ENCODE measurements at regions not wholly inside any gene's neighbourhood (a gene's known extent, or its start where the extent isn't known, plus 50 kb on each side); places are given as distances from the start of the nearest gene placed in this dataset.
A peak's percentile ranks its signal among the peaks of the same experiment; 100 is the strongest.

DNA sequence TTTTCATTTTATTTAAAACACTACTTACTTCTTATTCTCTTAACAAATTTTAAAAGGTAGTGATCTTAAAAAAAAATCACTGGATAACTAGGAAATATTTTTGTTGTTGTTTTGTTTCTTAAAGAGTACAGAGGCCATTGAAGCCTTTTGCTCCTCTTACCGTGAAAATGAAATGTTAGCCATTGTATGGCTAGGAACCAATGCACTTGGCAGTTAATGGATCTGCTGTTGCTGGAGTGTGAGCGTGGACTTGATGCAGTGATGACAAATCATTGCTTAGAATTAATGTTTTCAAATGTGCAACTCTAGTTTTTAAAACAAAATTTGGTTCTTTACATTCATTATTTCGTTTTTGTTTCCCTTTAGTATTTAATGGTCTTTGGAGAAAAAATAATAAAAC is 162.3 kb downstream of the HAUS1 start:
- DNase-seq = no peak

- DNase-seq = no peak
Observed at GRCh38 chr18:46268671-46269070, 164.5 kb downstream of the HAUS1 start.

DNA sequence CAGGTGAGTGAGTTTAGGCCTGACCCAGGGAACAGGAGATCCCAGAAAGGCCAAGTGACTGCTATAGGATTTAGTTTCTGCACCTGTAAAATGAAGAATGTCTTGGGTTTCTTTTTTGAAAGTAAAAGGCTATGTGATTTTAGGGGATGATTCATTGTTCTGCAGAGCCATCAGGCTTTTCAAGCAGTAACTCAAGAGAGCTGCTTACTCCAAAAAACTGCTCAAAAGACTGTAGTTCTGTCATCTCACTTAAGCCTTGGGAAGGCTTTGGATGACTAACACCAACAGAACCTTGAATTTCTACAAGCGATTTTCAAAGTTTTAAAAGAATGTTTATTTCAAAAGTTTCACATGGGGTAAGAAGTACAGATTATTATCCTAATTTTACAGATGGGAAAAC is 165.1 kb downstream of the HAUS1 start:
- DNase-seq = no peak

DNA sequence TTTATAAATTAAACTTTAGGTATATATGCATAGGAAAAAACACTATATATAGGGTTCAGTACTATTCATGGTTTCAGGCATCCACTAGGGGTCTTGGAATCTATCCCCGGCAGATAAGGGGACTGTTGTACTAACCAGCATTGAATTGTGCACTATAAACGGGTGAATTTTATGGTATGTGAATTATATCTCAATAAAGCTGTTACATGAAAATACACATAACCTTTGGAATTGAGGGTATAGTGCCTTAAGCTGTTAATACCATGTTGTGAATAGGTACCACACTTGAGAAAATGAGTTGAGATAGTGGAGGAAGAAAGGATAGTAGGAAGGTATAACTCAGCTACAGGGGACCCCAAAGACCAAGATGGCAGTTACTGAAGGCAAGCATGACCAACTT is 167.3 kb downstream of the HAUS1 start:
- no peak for DNase-seq

DNA sequence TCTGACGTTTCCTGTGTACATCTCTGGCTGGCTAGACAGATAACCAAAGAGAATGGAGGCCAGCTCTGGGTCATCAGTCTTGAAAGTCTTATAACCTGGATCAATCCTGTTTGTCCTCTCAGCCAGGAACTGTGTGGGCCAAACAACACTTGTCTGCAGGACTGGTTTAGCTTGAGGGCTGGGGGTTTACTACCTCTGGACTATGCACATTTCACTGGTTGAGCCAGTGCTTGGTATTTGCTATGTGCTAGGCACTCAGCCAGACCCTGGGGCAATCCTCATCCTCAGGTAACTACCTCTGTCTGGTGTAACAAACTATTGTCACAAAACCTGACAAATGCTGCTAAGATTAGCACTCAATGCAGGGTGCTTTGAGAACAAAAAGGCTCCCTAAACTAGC is 169.7 kb downstream of the HAUS1 start:
- no peak for DNase-seq

DNA sequence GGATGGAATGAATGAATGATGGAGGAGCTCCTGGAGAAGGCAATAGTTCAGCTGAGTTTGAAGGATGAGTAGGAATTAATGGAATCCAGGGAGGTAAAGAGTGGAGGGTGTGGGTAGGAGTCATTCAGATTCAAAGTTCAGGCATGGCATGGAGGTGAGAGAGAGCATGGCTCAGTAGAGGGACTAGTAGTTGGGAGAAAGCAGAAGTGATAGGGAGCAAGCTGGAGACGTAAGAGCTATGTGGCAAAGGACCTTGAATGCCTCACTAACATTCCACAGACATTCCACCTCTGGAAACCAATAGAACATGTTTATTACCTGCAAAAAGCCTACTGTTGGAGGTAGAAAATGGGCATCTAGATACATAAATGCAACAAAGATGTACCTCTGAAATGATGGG is 170.1 kb downstream of the HAUS1 start:
- no peak for DNase-seq

DNA sequence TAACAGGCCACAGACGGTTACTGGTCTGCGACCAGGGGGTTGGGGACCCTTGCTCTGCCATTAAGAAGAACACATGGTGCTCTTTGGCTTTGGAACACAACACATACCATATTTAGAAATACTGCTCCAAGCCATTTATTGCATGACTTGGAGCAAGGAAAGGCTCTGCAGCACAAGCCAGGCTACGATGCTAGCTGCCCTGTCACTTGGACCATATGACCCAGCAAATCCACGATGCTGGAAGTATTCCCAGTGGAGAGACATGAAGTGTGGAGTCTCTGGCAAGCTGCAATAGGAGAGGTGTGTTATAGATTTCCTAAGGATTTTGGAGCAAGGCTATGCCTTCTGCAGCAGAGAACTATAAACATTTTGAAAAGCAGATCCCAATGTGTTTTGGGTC is 171.2 kb downstream of the HAUS1 start:
- DNase-seq = no peak

DNA sequence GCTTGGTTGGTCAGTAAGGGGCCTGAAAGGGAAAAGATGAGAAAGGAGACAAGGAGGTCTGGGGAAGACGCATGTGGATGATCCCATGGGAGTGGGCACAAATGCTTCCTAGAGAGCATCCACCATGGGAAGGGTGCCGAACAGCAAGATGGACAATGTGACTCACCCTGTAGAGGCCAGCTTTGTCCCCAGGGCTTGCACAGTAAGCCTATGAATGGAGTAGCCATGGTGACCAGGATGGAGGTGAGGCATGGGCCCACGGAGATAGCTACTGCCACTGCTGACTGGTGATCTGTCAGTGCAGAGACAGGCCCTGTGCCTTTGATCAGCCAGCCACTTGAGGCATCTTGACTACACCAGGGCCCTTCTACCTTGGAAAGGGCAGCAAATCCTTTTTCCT is 172.6 kb downstream of the HAUS1 start:
- no peak for DNase-seq

GRCh38 chr18:46278481-46279465 is 174.6 kb downstream of the HAUS1 start:
- DNase-seq = no peak

GRCh38 chr18:46279673-46280072 is 175.5 kb downstream of the HAUS1 start:
- no peak for DNase-seq

DNA sequence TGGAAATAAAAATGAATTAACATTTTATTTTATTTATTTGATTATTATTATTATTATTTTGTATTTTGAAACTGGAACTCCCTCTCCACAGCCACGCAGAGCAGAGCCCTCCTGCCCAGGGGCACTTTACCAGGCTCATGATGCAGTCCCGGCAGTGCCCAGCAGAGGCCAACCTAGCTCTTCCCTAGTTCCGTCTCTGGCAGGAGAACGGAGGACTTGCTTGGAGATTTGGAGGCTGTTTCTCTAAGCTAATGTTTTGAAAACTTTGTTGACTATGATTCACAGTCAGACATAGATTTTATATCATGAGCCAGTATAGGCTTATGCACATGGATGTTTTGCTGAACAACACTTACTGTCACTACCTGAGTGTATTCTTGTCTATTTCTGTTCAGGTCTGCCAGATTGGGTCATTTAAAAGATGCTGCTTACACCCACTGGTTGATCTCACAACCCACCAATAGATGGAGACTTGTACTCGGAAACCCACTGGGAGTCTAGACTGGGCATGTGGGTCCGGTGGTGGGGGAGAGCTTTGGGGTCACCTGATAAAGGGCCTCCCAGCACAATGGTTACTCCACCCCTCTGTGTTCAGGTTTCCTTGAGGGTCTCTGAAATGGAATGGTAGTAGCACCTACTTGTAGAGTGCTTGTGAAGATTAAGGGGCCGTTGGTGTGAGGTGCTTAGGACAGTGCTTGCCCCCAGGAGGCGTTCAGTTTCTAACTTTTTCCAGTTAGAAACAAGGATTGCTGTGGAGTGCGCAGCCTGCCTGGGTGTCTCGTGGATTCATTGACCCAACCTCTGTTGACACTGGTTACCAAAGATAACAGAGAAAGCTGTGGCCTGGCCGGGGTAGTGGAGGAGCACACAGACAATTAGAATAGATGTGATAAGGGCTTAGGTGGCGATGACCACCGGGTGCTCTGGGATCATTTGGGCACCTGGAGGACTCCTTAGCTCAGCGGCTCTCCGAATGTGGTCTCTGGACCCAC is 177.3 kb downstream of the HAUS1 start:
- peak; percentile 46 to 50 for DNase-seq

- DNase-seq = no peak
Observed at GRCh38 chr18:46282177-46282570, 178.0 kb downstream of the HAUS1 start.

DNA sequence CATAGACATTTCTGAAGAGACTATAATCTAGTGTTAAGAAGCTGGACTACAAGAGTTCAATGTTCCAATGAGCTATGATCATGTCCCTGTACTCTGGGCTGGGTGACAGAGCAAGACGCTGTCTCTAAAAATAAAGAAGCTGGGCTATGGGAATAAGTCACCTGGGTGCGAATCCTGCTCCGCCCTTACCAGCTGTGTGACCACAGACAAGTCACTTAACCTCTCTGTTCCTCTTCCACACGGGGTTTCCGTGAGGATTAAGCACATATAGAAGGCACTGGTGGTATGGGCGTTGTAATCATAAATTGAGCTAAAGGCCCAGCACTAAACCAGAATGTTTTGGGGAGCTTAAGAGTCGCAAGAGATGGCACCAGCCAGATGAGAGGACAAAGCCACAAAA is 178.5 kb downstream of the HAUS1 start:
- no peak for DNase-seq

DNA sequence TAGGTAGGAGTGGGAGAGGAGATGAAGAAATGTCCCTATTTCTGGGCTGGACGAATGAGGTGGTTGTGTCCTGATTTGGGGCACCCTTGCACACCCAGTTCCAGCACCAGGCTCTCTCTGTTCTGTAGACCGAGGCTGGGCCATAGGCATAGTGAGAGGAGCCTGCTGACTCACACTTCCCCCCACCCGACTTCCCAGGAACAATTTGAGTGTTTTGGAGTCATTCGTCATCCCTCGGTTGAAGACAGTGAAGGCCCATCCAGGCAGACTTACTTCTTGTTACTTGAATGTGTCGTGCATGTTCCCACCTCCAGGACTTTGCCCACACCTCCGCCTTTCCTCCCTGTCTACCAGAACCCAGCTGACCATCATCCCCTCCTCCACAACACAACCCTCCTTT is 179.1 kb downstream of the HAUS1 start:
- no peak for DNase-seq

DNA sequence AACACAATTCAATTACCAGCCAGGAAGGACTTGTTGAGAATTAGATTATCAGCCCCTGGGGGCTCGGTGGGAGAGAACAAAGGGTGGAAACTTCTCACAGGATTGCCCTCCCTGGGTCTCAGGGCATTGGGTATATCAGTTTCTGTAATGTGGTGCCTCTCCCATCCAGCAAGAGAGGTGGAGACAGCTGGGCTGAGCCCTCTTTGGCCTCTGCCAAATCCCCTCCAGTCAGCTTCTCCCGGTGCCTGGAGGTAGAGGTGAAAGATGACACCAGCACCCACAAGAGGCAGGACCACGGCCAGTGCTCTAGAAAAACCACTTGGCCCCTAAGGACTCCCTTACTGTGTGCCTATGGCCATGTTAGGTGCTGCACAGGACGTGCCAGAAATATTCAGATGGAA is 179.7 kb downstream of the HAUS1 start:
- no peak for DNase-seq

GRCh38 chr18:46289463-46289862 is 185.3 kb downstream of the HAUS1 start:
- no peak for DNase-seq

DNA sequence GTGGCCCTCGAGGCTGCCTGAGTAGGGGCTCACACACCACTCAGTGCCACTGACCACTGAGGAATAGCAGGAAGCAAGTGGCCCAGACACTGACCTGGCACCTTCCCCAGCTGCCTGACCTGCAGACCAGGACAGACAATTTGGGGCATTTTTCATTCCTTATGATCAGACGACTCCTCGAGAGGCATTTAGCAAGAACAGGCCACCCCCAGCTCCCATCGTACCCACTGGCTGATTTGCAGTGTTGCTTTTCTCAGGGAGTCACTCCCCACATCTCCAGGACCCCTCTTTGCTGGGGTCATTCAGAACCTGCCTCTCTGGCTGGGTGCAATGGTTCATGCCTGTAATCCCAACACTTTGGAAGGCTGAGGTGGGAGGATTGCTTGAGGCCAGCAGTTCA is 185.7 kb downstream of the HAUS1 start:
- DNase-seq = no peak

GRCh38 chr18:46290440-46291020 is 186.3 kb downstream of the HAUS1 start:
- DNase-seq = no peak

GRCh38 chr18:46291149-46291548 is 187.0 kb downstream of the HAUS1 start:
- peak in 1 of 2 experiments; percentile 6 for DNase-seq

DNA sequence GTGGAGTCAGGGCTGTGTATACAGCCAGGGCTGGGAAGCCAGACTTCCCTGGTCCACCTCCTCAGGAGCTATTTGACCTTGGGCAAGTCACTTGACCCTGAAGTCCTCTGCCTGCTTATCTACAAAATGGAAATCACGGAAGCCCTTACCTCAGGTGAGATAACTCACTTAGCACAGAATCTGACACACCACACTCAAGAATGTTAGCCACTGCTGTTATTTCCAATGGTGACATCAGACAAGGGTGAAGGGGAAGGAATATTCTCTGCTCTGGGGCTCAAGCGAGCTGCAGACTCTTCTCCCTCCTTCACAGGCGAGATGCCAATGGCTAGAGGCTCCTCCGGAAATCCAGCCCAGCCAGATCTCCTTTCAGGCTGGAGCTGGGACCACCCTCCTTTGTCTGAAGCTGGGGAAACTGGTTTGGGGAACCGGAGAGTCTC is 189.6 kb downstream of the HAUS1 start:
- DNase-seq = no peak

GRCh38 chr18:46294318-46294717 is 190.1 kb downstream of the HAUS1 start:
- DNase-seq = no peak

GRCh38 chr18:46294751-46295150 is 190.6 kb downstream of the HAUS1 start:
- no peak for DNase-seq

- no peak for DNase-seq
Observed at GRCh38 chr18:46295416-46295815, 191.2 kb downstream of the HAUS1 start.

Data from stimulated activated CD4-positive, alpha-beta T cell treated with anti-CD3 and anti-CD28 coated beads, Interleukin-4, amount 100 ng/mL, for 4 hours (primary cell).